ENCODE measurements at regions not wholly inside any gene's neighbourhood (a gene's known extent, or its start where the extent isn't known, plus 50 kb on each side); places are given as distances from the start of the nearest gene placed in this dataset.

- TF ChIP-seq CTCF (IDR thresholded peaks at IDR 0.05; ENCODE audit: partially characterized antibody, unreplicated experiment), result no peak
- H3K9me3 Mint-ChIP-seq (ENCODE audit: unreplicated experiment), result peaks cover under 1% of the 10 kb centered on the region
- H3K27me3 Mint-ChIP-seq (ENCODE audit: unreplicated experiment), result no peaks in the 10 kb centered on the region
- peak overlapping the region; percentile 87 for H3K27ac Mint-ChIP-seq (ENCODE audit: unreplicated experiment)
- no peak overlapping the region for H3K4me3 Mint-ChIP-seq (ENCODE audit: unreplicated experiment)
- DNase-seq, result no peak
- H3K4me1 Mint-ChIP-seq (ENCODE audit: low read depth, unreplicated experiment), result peaks cover 11% of the 10 kb centered on the region
- H3K36me3 Mint-ChIP-seq (ENCODE audit: unreplicated experiment), result peaks cover 5% of the 10 kb centered on the region
Observed at GRCh38 chr14:87800216-87800615, 192.8 kb downstream of the GALC start.

GRCh38 chr14:87799400-87799799 is 193.6 kb downstream of the GALC start:
- TF ChIP-seq CTCF (IDR thresholded peaks at IDR 0.05; ENCODE audit: partially characterized antibody, unreplicated experiment), result no peak
- H3K4me3 Mint-ChIP-seq (ENCODE audit: unreplicated experiment), result peak overlapping the region; percentile 53
- no peaks in the 10 kb centered on the region for H3K27me3 Mint-ChIP-seq (ENCODE audit: unreplicated experiment)
- DNase-seq, result peak; percentile 32
- no peaks in the 10 kb centered on the region for H3K9me3 Mint-ChIP-seq (ENCODE audit: unreplicated experiment)
- H3K36me3 Mint-ChIP-seq (ENCODE audit: unreplicated experiment), result peaks cover under 1% of the 10 kb centered on the region
- H3K27ac Mint-ChIP-seq (ENCODE audit: unreplicated experiment), result peak overlapping the region; percentile 87
- H3K4me1 Mint-ChIP-seq (ENCODE audit: low read depth, unreplicated experiment), result peaks cover 11% of the 10 kb centered on the region

DNA sequence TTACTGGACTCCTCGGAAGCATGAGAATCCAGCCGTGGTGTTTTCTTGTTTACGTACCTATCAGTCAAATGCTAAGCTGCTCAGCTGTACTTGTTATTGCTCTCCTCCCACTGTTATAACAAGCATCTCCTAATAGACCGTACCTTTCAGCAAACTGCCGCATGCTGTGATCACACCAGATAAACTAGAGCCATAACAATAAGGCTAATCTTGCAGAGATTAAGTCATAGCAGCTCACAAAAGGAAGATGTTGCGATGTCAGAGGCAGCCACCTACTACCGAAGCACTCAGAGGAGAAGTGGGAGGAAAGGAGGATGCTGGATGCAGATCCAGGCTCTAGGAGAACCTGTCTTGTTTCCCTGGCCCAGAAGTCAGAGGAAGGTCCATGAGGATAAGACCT is 196.0 kb downstream of the GALC start:
- Mint-ChIP-seq H3K9me3 (ENCODE audit: unreplicated experiment) (no peaks in the 10 kb centered on the region), H3K27ac (ENCODE audit: unreplicated experiment) (no peak overlapping the region), H3K36me3 (ENCODE audit: unreplicated experiment) (no peaks in the 10 kb centered on the region), H3K27me3 (ENCODE audit: unreplicated experiment) (no peaks in the 10 kb centered on the region), H3K4me3 (ENCODE audit: unreplicated experiment) (no peak overlapping the region), H3K4me1 (ENCODE audit: low read depth, unreplicated experiment) (peaks cover 11% of the 10 kb centered on the region)
- no peak for DNase-seq
- TF ChIP-seq CTCF (IDR thresholded peaks at IDR 0.05; ENCODE audit: partially characterized antibody, unreplicated experiment), result no peak

GRCh38 chr14:87794561-87794960 is 198.4 kb downstream of the GALC start:
- no peak for TF ChIP-seq CTCF (IDR thresholded peaks at IDR 0.05; ENCODE audit: partially characterized antibody, unreplicated experiment)
- no peaks in the 10 kb centered on the region for H3K9me3 Mint-ChIP-seq (ENCODE audit: unreplicated experiment)
- no peaks in the 10 kb centered on the region for H3K36me3 Mint-ChIP-seq (ENCODE audit: unreplicated experiment)
- H3K27me3 Mint-ChIP-seq (ENCODE audit: unreplicated experiment), result no peaks in the 10 kb centered on the region
- no peak overlapping the region for H3K4me3 Mint-ChIP-seq (ENCODE audit: unreplicated experiment)
- no peak overlapping the region for H3K27ac Mint-ChIP-seq (ENCODE audit: unreplicated experiment)
- H3K4me1 Mint-ChIP-seq (ENCODE audit: low read depth, unreplicated experiment), result peaks cover 8% of the 10 kb centered on the region
- DNase-seq, result no peak

- DNase-seq, result no peak
- no peak for TF ChIP-seq CTCF (IDR thresholded peaks at IDR 0.05; ENCODE audit: partially characterized antibody, unreplicated experiment)
- no peaks in the 10 kb centered on the region for H3K4me1 Mint-ChIP-seq (ENCODE audit: low read depth, unreplicated experiment)
- no peak overlapping the region for H3K4me3 Mint-ChIP-seq (ENCODE audit: unreplicated experiment)
- H3K9me3 Mint-ChIP-seq (ENCODE audit: unreplicated experiment), result peaks cover 2% of the 10 kb centered on the region
- no peak overlapping the region for H3K27ac Mint-ChIP-seq (ENCODE audit: unreplicated experiment)
- no peaks in the 10 kb centered on the region for H3K36me3 Mint-ChIP-seq (ENCODE audit: unreplicated experiment)
- no peaks in the 10 kb centered on the region for H3K27me3 Mint-ChIP-seq (ENCODE audit: unreplicated experiment)
Observed at GRCh38 chr14:87785897-87786296, 207.1 kb downstream of the GALC start.

All from glutamatergic neuron (in vitro differentiated cells).